Small intestine (tissue), 7 donors: ENCODE measurements at regions not wholly inside any gene's neighbourhood (a gene's known extent, or its start where the extent isn't known, plus 50 kb on each side); places are given as distances from the start of the nearest gene placed in this dataset.
"Not testable (repeated sequence)": the region's sequence is repeated elsewhere in the genome, so short reads cannot be mapped to it uniquely, and the experiment has no call there.

ENCODE experiments used
- DNase-seq, 2 donors: peaks; one replicate each; pipeline versions ENCODE4 v3.0.0 to v3.0.0-alpha.2; 2013
- FAIRE-seq: peaks from 2 replicates; lab custom pipeline; 2012; peaks lifted over from hg19 to GRCh38; lab: Jason Lieb, UNC
- H3K27ac ChIP-seq, 3 donors: one replicate each; pipeline ENCODE4 v1.5.1; 2013; ENCODE audit warnings: low read length in 2 of 3, mild to moderate bottlenecking in 2 of 3, control low read depth in 1 of 3, inconsistent platforms in 1 of 3, low read depth in 1 of 3, moderate library complexity in 1 of 3
- H3K27me3 ChIP-seq, 3 donors: one replicate each; pipeline ENCODE4 v1.6.1; 2013; ENCODE audit warnings: low read length in 3 of 3, inconsistent platforms in 1 of 3; ENCODE audit not compliant: control insufficient read depth in 3 of 3, insufficient read depth in 3 of 3
- H3K36me3 ChIP-seq, 3 donors: one replicate each; pipeline ENCODE4 v1.6.1; 2013; ENCODE audit warnings: low read length in 3 of 3, inconsistent platforms in 1 of 3, low read depth in 1 of 3, mild to moderate bottlenecking in 1 of 3, moderate library complexity in 1 of 3; ENCODE audit not compliant: control insufficient read depth in 3 of 3, insufficient read depth in 2 of 3
- H3K4me1 ChIP-seq, 3 donors: one replicate each; pipeline ENCODE4 v1.6.1; 2013; ENCODE audit warnings: low read length in 2 of 3, inconsistent platforms in 1 of 3, low read depth in 1 of 3, mild to moderate bottlenecking in 1 of 3, moderate library complexity in 1 of 3; ENCODE audit not compliant: control insufficient read depth in 3 of 3, insufficient read depth in 2 of 3
- H3K4me3 ChIP-seq, 3 donors: one replicate each; pipeline ENCODE4 v1.5.1; 2013; ENCODE audit warnings: low read length in 3 of 3, control low read depth in 1 of 3, inconsistent platforms in 1 of 3, low read depth in 1 of 3, mild to moderate bottlenecking in 1 of 3, moderate library complexity in 1 of 3
- H3K9me3 ChIP-seq, 2 donors: one replicate each; pipeline ENCODE4 v1.6.1; 2013; ENCODE audit warnings: low read depth in 1 of 2, low read length in 1 of 2; ENCODE audit not compliant: control insufficient read depth in 2 of 2, insufficient read depth in 1 of 2
- WGBS, 3 donors: extraction: QIAGEN DNeasy Blood & Tissue Kit; methylation state at CpG; one replicate each; pipeline ENCODE4 v1.1.7; 2013; 5-methylcytosine and 5-hydroxymethylcytosine counted together
- donor health status: healthy with polysubstance abuse.
- donor health status: control.
- donor health status: control.
- donor health status: Bipolar disorder and iron deficiency.
- donor health status: healthy.

GRCh38 chr12:75650595-75651341, 139.4 kb upstream of the KRR1 start:
- FAIRE-seq (no peak), DNase-seq (no peak)
- no peak overlapping the region for H3K27ac ChIP-seq
- 44 to 58% (median 45%) methylated on average over 2 of the region's 2 CpGs for WGBS, 3 donors
- peaks cover 0 to 3% of the 10 kb centered on the region in 2 donors for H3K9me3 ChIP-seq
- no peaks in the 10 kb centered on the region for H3K36me3 ChIP-seq
- no peaks in the 10 kb centered on the region for H3K27me3 ChIP-seq
- no peak overlapping the region for H3K4me3 ChIP-seq
- H3K4me1 ChIP-seq, result no peaks in the 10 kb centered on the region

- Histone ChIP-seq H3K9me3 (peaks cover 0 to 3% of the 10 kb centered on the region in 2 donors), H3K4me3 (no peak overlapping the region), H3K27me3 (no peaks in the 10 kb centered on the region), H3K36me3 (no peaks in the 10 kb centered on the region), H3K27ac (no peak overlapping the region), H3K4me1 (no peaks in the 10 kb centered on the region)
- no peak for FAIRE-seq
- DNase-seq, result no peak
These were observed 138.7 kb upstream of the KRR1 start for GRCh38 chr12:75650100-75650499.

- H3K36me3 ChIP-seq, result no peaks in the 10 kb centered on the region
- DNase-seq (no peak), FAIRE-seq (no peak)
- H3K4me3 ChIP-seq, result no peak overlapping the region
- 61 to 88% (median 82%) methylated on average over 3 of the region's 3 CpGs for WGBS, 3 donors
- no peaks in the 10 kb centered on the region for H3K27me3 ChIP-seq
- H3K9me3 ChIP-seq, result peaks cover 0 to 3% of the 10 kb centered on the region in 2 donors
- H3K4me1 ChIP-seq, result no peaks in the 10 kb centered on the region
- H3K27ac ChIP-seq, result no peak overlapping the region
These were observed 137.4 kb upstream of the KRR1 start for GRCh38 chr12:75648856-75649255.

- H3K4me1 ChIP-seq, result no peaks in the 10 kb centered on the region
- H3K9me3 ChIP-seq, result peaks cover 0 to 3% of the 10 kb centered on the region in 2 donors
- no peak overlapping the region for H3K27ac ChIP-seq
- no peaks in the 10 kb centered on the region for H3K36me3 ChIP-seq
- WGBS, 3 donors, result 81 to 95% (median 88%) methylated on average over 4 of the region's 4 CpGs
- no peak for DNase-seq
- no peak for FAIRE-seq
- H3K27me3 ChIP-seq, result no peaks in the 10 kb centered on the region
- H3K4me3 ChIP-seq, result no peak overlapping the region
These were observed 135.2 kb upstream of the KRR1 start for GRCh38 chr12:75646329-75647210.

GRCh38 chr12:75644472-75645072, 133.2 kb upstream of the KRR1 start:
- no peaks in the 10 kb centered on the region for H3K4me1 ChIP-seq
- no peaks in the 10 kb centered on the region for H3K36me3 ChIP-seq
- no peaks in the 10 kb centered on the region for H3K27me3 ChIP-seq
- no peak for DNase-seq
- 73 to 78% (median 76%) methylated on average over 3 of the region's 3 CpGs for WGBS, 3 donors
- H3K27ac ChIP-seq, result no peak overlapping the region
- no peak for FAIRE-seq
- H3K9me3 ChIP-seq, result no peaks in the 10 kb centered on the region
- H3K4me3 ChIP-seq, result no peak overlapping the region

GRCh38 chr12:75643119-75643518, 131.7 kb upstream of the KRR1 start:
- not testable (repeated sequence) for DNase-seq, H3K4me3 ChIP-seq, H3K27me3 ChIP-seq, FAIRE-seq, H3K4me1 ChIP-seq, H3K9me3 ChIP-seq, H3K36me3 ChIP-seq, H3K27ac ChIP-seq
- WGBS, 3 donors, result 89 to 93% (median 92%) methylated on average over 5 of the region's 5 CpGs

GRCh38 chr12:75642226-75642625, 130.8 kb upstream of the KRR1 start:
- Histone ChIP-seq H3K27me3 (no peaks in the 10 kb centered on the region), H3K27ac (no peak overlapping the region), H3K36me3 (no peaks in the 10 kb centered on the region), H3K4me3 (no peak overlapping the region), H3K4me1 (no peaks in the 10 kb centered on the region), H3K9me3 (no peaks in the 10 kb centered on the region)
- DNase-seq, result no peak
- WGBS, 3 donors, result 14 to 46% (median 28%) methylated on average over 1 of the region's 1 CpG
- FAIRE-seq, result no peak

GRCh38 chr12:75641031-75641780, 129.8 kb upstream of the KRR1 start:
- 67 to 76% (median 73%) methylated on average over 4 of the region's 4 CpGs for WGBS, 3 donors
- no peak for FAIRE-seq
- no peak overlapping the region for H3K27ac ChIP-seq
- no peaks in the 10 kb centered on the region for H3K36me3 ChIP-seq
- no peaks in the 10 kb centered on the region for H3K9me3 ChIP-seq
- H3K4me1 ChIP-seq, result no peaks in the 10 kb centered on the region
- H3K4me3 ChIP-seq, result no peak overlapping the region
- H3K27me3 ChIP-seq, result no peaks in the 10 kb centered on the region
- DNase-seq, result peak in 1 of 2 donors; percentile 40
